Activated B cell treated with CpG ODN at 0.5 μM for 24 hours (primary cell): ENCODE measurements at regions not wholly inside any gene's neighbourhood (a gene's known extent, or its start where the extent isn't known, plus 50 kb on each side); places are given as distances from the start of the nearest gene placed in this dataset.
"Not testable (repeated sequence)": the region's sequence is repeated elsewhere in the genome, so short reads cannot be mapped to it uniquely, and the experiment has no call there.

Experiments
- ATAC-seq: fragments of 200-7000 bp; cut with Tn5 transposase; one replicate; pipeline ENCODE4 v1.10.0; 2021; ENCODE audit warnings: low read depth, mild to moderate bottlenecking, moderate library complexity
- CTCF ChIA-PET: fragments of 350-600 bp; sonication (Branson Sonifier 250); formaldehyde crosslinking; loops from one replicate; lab custom pipeline; 2021; ENCODE audit warnings: antibody characterized with exemption; lab: Charles Lee
- POLR2A ChIA-PET: fragments of 350-600 bp; sonication (Branson Sonifier 250); formaldehyde crosslinking; loops from one replicate; lab custom pipeline; 2021; ENCODE audit warnings: antibody characterized with exemption; lab: Charles Lee
- DNase-seq: peaks from one replicate; pipeline ENCODE4 v3.0.0; 2022
- H3K27ac Mint-ChIP-seq: one replicate; pipeline ENCODE4 v1.8.0; 2020; ENCODE audit warnings: mixed read lengths
- H3K27me3 Mint-ChIP-seq: one replicate; pipeline ENCODE4 v1.8.0; 2021; ENCODE audit warnings: mixed read lengths
- H3K36me3 Mint-ChIP-seq: one replicate; pipeline ENCODE4 v1.8.0; 2021; ENCODE audit warnings: low read depth, mixed read lengths
- H3K4me1 Mint-ChIP-seq: one replicate; pipeline ENCODE4 v1.8.0; 2021; ENCODE audit warnings: mixed read lengths
- H3K4me3 Mint-ChIP-seq: one replicate; pipeline ENCODE4 v1.8.0; 2020; ENCODE audit warnings: mild to moderate bottlenecking, mixed read lengths
- H3K9me3 Mint-ChIP-seq: one replicate; pipeline ENCODE4 v1.8.0; 2020; ENCODE audit warnings: mixed read lengths
- intact Hi-C: fragments of 100-400 bp; cut with micrococcal nuclease; formaldehyde crosslinking; loops from one replicate; pipeline ENCODE4 v1.15.1; 2024
- TF ChIP-seq, protein P1 (sequence below): fragments of 200-600 bp; IDR thresholded peaks from one replicate; pipeline ENCODE4 v1.8.0; 2022; ENCODE audit warnings: antibody characterized with exemption, mild to moderate bottlenecking

DNA sequence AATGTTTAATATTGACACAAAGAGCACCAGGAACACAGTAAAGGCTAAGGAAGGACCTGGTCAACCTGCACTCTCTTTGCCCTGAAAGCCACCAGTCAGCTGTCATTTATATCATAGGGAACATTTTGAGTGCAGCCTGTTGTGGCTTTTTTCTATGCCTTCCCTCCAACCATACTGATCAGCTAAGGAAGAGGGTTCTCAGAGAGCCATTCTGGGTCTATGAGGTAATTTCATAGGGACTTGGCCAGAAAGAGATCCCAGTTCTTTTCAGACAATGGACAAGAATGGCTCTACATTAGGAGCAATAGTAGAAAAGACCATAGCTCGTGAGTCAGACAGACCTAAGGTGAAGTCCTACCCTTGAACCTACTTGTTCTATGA lies 132.8 kb downstream of the CCDC34 start:
- Mint-ChIP-seq H3K4me1 (peaks cover 13% of the 10 kb centered on the region), H3K27ac (no peak overlapping the region), H3K36me3 (no peaks in the 10 kb centered on the region), H3K4me3 (no peak overlapping the region), H3K27me3 (no peaks in the 10 kb centered on the region), H3K9me3 (no peaks in the 10 kb centered on the region)
- no peak for ATAC-seq
- ChIA-PET POLR2A (no interaction called here), CTCF (no interaction called here)
- intact Hi-C loops, result loop anchor here (5.0 to 10.0 kb wide), 4 partner anchors 43 to 1145 kb away; partner anchors contain the start of genes LGR4 and LIN7C
- no peak for DNase-seq
- TF ChIP-seq, protein P1, sequence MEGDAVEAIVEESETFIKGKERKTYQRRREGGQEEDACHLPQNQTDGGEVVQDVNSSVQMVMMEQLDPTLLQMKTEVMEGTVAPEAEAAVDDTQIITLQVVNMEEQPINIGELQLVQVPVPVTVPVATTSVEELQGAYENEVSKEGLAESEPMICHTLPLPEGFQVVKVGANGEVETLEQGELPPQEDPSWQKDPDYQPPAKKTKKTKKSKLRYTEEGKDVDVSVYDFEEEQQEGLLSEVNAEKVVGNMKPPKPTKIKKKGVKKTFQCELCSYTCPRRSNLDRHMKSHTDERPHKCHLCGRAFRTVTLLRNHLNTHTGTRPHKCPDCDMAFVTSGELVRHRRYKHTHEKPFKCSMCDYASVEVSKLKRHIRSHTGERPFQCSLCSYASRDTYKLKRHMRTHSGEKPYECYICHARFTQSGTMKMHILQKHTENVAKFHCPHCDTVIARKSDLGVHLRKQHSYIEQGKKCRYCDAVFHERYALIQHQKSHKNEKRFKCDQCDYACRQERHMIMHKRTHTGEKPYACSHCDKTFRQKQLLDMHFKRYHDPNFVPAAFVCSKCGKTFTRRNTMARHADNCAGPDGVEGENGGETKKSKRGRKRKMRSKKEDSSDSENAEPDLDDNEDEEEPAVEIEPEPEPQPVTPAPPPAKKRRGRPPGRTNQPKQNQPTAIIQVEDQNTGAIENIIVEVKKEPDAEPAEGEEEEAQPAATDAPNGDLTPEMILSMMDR, result no peak

DNA sequence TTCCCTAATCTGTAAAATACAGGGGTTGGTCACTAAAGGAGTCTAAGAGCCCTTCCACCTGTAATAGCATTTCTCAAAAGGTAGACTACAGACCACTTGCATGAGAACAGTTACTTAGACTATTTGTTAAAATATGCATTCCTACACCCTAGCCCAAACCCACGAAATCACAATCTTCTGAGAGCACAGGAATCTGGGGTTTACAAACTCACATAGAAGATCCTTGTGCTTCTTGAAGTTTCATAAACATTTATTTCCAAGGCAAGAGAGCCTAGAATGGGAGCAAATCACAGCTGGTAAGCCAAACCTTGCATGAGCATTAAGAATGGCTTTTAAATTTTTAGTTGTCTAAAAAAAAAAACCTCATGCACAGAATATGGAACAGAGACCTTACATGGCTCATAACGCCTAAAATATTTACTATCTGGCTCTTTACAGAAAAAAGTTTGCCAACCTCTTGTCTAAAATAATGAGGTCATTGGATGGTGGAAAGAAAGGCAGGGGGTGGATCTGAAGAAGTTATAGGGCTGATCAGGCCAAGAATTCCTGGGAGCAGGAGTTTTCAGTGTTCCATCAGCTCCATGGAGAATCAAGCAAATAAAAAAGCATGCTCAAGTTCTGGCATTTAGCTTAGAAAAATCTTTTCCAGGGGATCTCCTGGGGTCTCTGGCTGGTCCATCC lies 133.4 kb downstream of the CCDC34 start:
- H3K9me3 Mint-ChIP-seq, result no peaks in the 10 kb centered on the region
- CTCF ChIA-PET, result no interaction called here

DNA sequence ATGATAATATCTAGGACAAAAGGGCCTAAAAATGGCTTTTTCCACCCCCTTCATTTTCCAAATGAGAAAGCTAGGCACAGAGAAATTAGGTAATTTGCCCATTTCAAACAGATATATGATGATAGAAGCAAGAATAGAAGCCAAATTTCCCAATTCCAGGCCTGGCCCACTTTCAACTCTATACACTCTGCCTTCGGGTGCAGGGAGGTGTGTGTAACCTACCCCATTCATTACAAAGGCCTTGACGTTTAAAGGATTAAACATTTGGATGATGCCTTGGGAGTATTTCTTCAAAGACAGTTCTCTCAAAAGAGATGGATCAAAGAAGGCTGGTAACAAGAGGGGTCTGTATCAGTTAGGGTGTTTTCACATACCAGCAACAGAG lies 134.1 kb downstream of the CCDC34 start:
- CTCF ChIA-PET, result no interaction called here
- H3K4me1 Mint-ChIP-seq, result peaks cover 5% of the 10 kb centered on the region
- no peak for ATAC-seq

More for the DNA sequence above, 133.4 kb downstream of the CCDC34 start:
- intact Hi-C loops, result loop anchor here (5.0 to 10.0 kb wide), 4 partner anchors 42 to 1145 kb away; partner anchors contain the start of genes LGR4 and LIN7C
- no peaks in the 10 kb centered on the region for H3K36me3 Mint-ChIP-seq
- TF ChIP-seq, protein P1, result no peak
- ATAC-seq (no peak), DNase-seq (no peak)
- no peak overlapping the region for H3K4me3 Mint-ChIP-seq
- H3K27ac Mint-ChIP-seq, result no peak overlapping the region
- POLR2A ChIA-PET, result no interaction called here
- no peaks in the 10 kb centered on the region for H3K27me3 Mint-ChIP-seq
- H3K4me1 Mint-ChIP-seq, result peaks cover 9% of the 10 kb centered on the region

DNA sequence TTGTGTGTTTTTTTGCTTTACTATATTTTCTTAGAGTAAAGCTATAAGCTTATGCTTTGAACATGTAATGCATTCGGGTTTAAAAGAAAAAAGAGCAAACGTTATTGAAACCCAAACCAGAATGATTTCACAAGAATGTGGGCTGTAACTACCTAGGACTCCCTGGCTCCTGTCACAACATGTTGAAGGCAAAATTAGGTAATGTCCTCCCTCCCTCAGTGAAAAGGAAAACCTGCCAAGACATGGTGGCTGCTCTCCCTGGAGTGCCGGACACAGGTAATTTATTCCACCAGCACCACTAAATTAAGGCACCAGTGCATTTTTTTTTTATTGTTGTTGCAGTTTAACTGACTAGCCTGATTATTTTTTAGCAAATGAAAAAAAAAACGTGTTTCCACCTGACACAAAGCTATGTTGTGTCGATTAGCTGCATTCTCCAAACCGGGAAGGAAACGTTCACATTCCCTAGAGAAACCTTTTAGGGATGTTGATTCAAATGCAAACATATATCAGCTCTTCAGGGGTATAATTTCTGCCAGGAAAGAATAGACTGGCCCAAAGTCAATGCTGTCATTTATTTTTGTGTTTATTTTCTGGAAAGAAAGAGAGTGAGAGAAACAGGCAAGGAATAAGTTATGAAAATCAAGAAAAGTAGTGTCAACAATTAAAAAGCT lies 134.6 kb downstream of the CCDC34 start:
- no peak overlapping the region for H3K4me3 Mint-ChIP-seq
- no peaks in the 10 kb centered on the region for H3K36me3 Mint-ChIP-seq
- CTCF ChIA-PET, result no interaction called here

More for the DNA sequence above, 134.1 kb downstream of the CCDC34 start:
- POLR2A ChIA-PET, result no interaction called here
- TF ChIP-seq, protein P1, result no peak
- Mint-ChIP-seq H3K27me3 (no peaks in the 10 kb centered on the region), H3K27ac (no peak overlapping the region), H3K4me3 (no peak overlapping the region), H3K36me3 (no peaks in the 10 kb centered on the region), H3K9me3 (no peaks in the 10 kb centered on the region)
- intact Hi-C loops, result no loop called here
- DNase-seq, result no peak

DNA sequence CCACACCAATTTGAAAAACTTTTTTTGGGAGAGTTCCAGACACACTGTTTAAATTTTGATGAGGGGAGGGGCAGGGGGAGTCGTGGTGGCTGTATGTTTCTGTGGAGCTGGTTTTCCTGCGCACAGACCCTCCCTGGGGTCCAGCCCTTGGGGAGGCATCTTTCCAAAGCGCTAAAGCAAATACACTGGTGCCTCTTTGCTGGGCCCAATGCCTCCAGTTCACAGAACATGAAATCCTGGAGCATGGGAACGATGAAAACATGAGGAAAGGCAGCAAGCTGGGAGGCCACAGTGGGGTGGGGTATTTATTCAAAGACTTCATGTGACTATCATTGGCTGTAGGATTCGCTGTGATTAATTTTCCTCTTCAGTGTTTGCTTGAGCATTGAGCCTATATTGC lies 135.3 kb downstream of the CCDC34 start:
- H3K4me1 Mint-ChIP-seq, result no peaks in the 10 kb centered on the region
- H3K27ac Mint-ChIP-seq, result no peak overlapping the region
- no peaks in the 10 kb centered on the region for H3K27me3 Mint-ChIP-seq
- TF ChIP-seq, protein P1, result no peak
- no peaks in the 10 kb centered on the region for H3K36me3 Mint-ChIP-seq
- ChIA-PET POLR2A (no interaction called here), CTCF (no interaction called here)
- no peak overlapping the region for H3K4me3 Mint-ChIP-seq
- ATAC-seq (no peak), DNase-seq (no peak)
- intact Hi-C loops, result no loop called here
- no peaks in the 10 kb centered on the region for H3K9me3 Mint-ChIP-seq

More for the DNA sequence above, 134.6 kb downstream of the CCDC34 start:
- Mint-ChIP-seq H3K27ac (no peak overlapping the region), H3K27me3 (no peaks in the 10 kb centered on the region), H3K4me1 (no peaks in the 10 kb centered on the region), H3K9me3 (no peaks in the 10 kb centered on the region)
- ATAC-seq (no peak), DNase-seq (no peak)
- intact Hi-C loops, result no loop called here
- TF ChIP-seq, protein P1, result no peak
- POLR2A ChIA-PET, result no interaction called here

DNA sequence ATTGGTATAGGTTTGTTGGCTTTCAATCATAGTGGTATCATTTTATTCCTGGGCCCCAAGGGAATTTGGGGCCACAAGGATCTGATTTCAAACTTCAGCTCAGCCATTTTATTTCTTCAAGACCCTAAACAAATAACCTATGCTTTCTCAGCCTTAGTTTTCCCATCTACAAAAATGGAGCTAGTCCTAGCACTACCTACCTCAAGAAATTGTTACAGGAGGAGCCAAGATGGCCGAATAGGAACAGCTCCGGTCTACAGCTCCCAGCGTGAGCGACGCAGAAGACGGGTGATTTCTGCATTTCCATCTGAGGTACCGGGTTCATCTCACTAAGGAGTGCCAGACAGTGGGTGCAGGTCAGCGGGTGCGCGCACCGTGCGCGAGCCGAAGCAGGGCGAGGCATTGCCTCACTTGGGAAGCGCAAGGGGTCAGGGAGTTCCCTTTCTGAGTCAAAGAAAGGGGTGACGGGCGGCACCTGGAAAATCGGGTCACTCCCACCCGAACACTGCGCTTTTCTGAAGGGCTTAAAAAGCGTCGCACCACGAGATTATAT lies 143.5 kb downstream of the CCDC34 start:
- DNase-seq, H3K27ac Mint-ChIP-seq, H3K4me3 Mint-ChIP-seq, H3K4me1 Mint-ChIP-seq, H3K36me3 Mint-ChIP-seq, H3K27me3 Mint-ChIP-seq, H3K9me3 Mint-ChIP-seq, intact Hi-C loops, ATAC-seq, POLR2A ChIA-PET, CTCF ChIA-PET: not testable (repeated sequence)
